Calu3 (cell line): ENCODE measurements at regions not wholly inside any gene's neighbourhood (a gene's known extent, or its start where the extent isn't known, plus 50 kb on each side); places are given as distances from the start of the nearest gene placed in this dataset.

Experiments used
- BruUV-seq: library from RNA; stranded (reverse); fragments of 400-500 nt; replicated peaks from 2 replicates; lab custom pipeline; 2021; lab: Mats Ljungman, UMichigan
- CTCF ChIA-PET: fragments of 300-600 bp; sonication (Branson Sonifier 250); formaldehyde crosslinking; loops from one replicate; lab custom pipeline; 2022; ENCODE audit warnings: antibody characterized with exemption; lab: Charles Lee
- DNase-seq: peaks from one replicate; pipeline ENCODE4 v3.0.0; 2022
- H3K27ac Mint-ChIP-seq: one replicate; pipeline ENCODE4 v1.8.0; 2022; ENCODE audit warnings: mixed read lengths; ENCODE audit not compliant: unreplicated experiment
- H3K27me3 Mint-ChIP-seq: one replicate; pipeline ENCODE4 v1.8.0; 2022; ENCODE audit warnings: mixed read lengths; ENCODE audit not compliant: unreplicated experiment
- H3K36me3 Mint-ChIP-seq: one replicate; pipeline ENCODE4 v1.8.0; 2022; ENCODE audit warnings: mild to moderate bottlenecking, moderate library complexity, mixed read lengths; ENCODE audit not compliant: insufficient read depth, unreplicated experiment
- H3K4me1 Mint-ChIP-seq: one replicate; pipeline ENCODE4 v1.8.0; 2022; ENCODE audit warnings: mild to moderate bottlenecking, low read depth, mixed read lengths; ENCODE audit not compliant: unreplicated experiment
- H3K4me3 Mint-ChIP-seq: one replicate; pipeline ENCODE4 v1.8.0; 2022; ENCODE audit warnings: mild to moderate bottlenecking, low read depth, moderate library complexity, mixed read lengths; ENCODE audit not compliant: unreplicated experiment
- H3K9me3 Mint-ChIP-seq: one replicate; pipeline ENCODE4 v1.8.0; 2022; ENCODE audit warnings: low read depth, mixed read lengths; ENCODE audit not compliant: unreplicated experiment
- intact Hi-C: fragments of 100-400 bp; cut with micrococcal nuclease; formaldehyde crosslinking; loops from one replicate; pipeline ENCODE4 v1.10.0; 2022; ENCODE audit not compliant: unreplicated experiment
- TF ChIP-seq, protein P1 (sequence below): fragments of 200-600 bp; IDR thresholded peaks from one replicate; pipeline ENCODE4 v1.8.0; 2022; ENCODE audit warnings: antibody characterized with exemption; ENCODE audit not compliant: unreplicated experiment

DNA sequence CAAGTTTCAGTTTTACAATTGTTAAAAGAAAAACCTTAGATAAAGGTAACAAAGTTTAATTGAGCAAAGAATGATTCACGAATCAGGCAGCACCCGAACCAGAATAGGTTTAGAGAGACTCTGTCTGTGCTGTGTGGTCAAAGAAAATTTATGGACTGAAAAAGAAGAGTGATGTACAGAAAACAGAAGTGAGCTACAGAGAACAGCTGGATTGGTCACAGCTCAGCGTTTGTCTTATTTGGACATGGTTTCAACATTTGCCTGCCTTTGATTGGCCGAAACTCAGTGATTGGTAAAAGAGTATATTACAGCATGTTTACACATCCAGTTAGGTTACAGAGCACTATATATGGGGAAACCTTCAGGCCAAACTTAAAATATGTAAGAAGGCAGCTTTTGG lies 703.2 kb upstream of the STXBP6 start:
- intact Hi-C loops, result no loop called here
- no TSS peak for BruUV-seq
- H3K27me3 Mint-ChIP-seq, result no peaks in the 10 kb centered on the region
- no peak overlapping the region for H3K27ac Mint-ChIP-seq
- H3K36me3 Mint-ChIP-seq, result no peaks in the 10 kb centered on the region
- H3K4me1 Mint-ChIP-seq, result no peaks in the 10 kb centered on the region
- H3K4me3 Mint-ChIP-seq, result no peak overlapping the region
- DNase-seq, result no peak
- TF ChIP-seq, protein P1, sequence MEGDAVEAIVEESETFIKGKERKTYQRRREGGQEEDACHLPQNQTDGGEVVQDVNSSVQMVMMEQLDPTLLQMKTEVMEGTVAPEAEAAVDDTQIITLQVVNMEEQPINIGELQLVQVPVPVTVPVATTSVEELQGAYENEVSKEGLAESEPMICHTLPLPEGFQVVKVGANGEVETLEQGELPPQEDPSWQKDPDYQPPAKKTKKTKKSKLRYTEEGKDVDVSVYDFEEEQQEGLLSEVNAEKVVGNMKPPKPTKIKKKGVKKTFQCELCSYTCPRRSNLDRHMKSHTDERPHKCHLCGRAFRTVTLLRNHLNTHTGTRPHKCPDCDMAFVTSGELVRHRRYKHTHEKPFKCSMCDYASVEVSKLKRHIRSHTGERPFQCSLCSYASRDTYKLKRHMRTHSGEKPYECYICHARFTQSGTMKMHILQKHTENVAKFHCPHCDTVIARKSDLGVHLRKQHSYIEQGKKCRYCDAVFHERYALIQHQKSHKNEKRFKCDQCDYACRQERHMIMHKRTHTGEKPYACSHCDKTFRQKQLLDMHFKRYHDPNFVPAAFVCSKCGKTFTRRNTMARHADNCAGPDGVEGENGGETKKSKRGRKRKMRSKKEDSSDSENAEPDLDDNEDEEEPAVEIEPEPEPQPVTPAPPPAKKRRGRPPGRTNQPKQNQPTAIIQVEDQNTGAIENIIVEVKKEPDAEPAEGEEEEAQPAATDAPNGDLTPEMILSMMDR, result no peak
- H3K9me3 Mint-ChIP-seq, result peaks cover 14% of the 10 kb centered on the region
- CTCF ChIA-PET, result interaction anchor here (0.6 kb wide), 1 partner anchor 1304 kb away, joined by 3 read pairs; no protein-coding TSS in a partner anchor

DNA sequence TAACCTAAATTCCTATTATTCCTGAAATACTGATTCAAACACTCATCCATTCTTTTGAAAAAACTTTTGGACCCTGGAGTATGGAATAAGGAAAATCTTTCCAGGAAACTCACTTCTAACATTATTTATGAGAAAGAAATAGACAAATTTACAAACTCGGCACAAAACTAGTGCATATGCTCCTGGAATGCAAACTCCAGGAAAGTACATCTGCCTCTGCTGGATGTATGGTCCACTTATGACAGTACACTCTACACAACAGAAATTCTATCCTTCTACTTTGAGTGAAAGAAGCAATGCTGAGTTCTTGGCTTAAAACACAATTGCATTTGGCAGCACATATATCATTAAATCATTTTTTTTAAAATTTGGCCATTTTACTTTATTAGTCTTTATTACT lies 700.5 kb upstream of the STXBP6 start:
- intact Hi-C loops, result no loop called here
- H3K27me3 Mint-ChIP-seq, result no peaks in the 10 kb centered on the region
- no peaks in the 10 kb centered on the region for H3K36me3 Mint-ChIP-seq
- H3K4me3 Mint-ChIP-seq, result no peak overlapping the region
- TF ChIP-seq, protein P1, result no peak
- no peak overlapping the region for H3K27ac Mint-ChIP-seq
- no peaks in the 10 kb centered on the region for H3K4me1 Mint-ChIP-seq
- DNase-seq, result no peak
- CTCF ChIA-PET, result no interaction called here
- peaks cover 14% of the 10 kb centered on the region for H3K9me3 Mint-ChIP-seq
- no TSS peak for BruUV-seq
